ENCODE measurements at regions not wholly inside any gene's neighbourhood (a gene's known extent, or its start where the extent isn't known, plus 50 kb on each side); places are given as distances from the start of the nearest gene placed in this dataset.
A peak's percentile ranks its signal among the peaks of the same experiment; 100 is the strongest.
"Not testable (repeated sequence)": the region's sequence is repeated elsewhere in the genome, so short reads cannot be mapped to it uniquely, and the experiment has no call there.

DNA sequence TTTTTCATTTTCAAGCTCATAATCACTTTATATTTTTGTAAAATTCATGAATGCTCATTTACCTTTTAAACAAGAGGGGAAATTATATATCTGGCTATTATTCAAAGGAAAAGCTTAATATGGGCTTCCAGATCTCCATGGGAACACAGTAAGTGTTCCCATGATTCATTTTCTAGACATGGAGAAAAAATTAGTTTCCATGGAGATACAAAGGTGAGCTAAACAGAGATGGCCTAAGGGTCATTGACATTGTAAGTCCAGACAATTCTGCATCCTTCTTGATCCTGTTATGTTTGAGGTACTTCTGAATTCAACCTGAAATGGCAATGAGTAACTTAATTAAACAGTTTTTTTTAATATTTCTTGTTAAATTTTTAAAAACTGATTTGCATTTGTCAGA lies 341.4 kb upstream of the PRR16 start:
- no peaks in the 10 kb centered on the region for H3K4me1 Mint-ChIP-seq (ENCODE audit: low read depth)
- ChIA-PET CTCF (no interaction called here), POLR2A (no interaction called here)
- ATAC-seq (ENCODE audit: poor library complexity), result no peak
- no peaks in the 10 kb centered on the region for H3K27me3 Mint-ChIP-seq
- Histone ChIP-seq H3K4me1 (ENCODE audit: insufficient read depth, low read length) (no peaks in the 10 kb centered on the region), H3K4me3 (ENCODE audit: low read length) (no peak overlapping the region), H3K27me3 (ENCODE audit: control insufficient read depth in 1 of 2, insufficient read depth in 2 of 2, low read length in 2 of 2) (no peaks in the 10 kb centered on the region), H3K27ac (ENCODE audit: low read depth in 1 of 2, low read length in 2 of 2) (no peak overlapping the region), H3K36me3 (ENCODE audit: insufficient read depth, low read length) (no peaks in the 10 kb centered on the region), H3K9me3 (ENCODE audit: control insufficient read depth in 1 of 2, insufficient read depth in 1 of 2, low read length in 2 of 2) (peaks cover 0 to 3% of the 10 kb centered on the region in 2 experiments)
- H3K4me3 Mint-ChIP-seq, result no peak overlapping the region
- H3K36me3 Mint-ChIP-seq (ENCODE audit: low read depth), result no peaks in the 10 kb centered on the region
- no peak overlapping the region for H3K27ac Mint-ChIP-seq
- TF ChIP-seq, protein P1, sequence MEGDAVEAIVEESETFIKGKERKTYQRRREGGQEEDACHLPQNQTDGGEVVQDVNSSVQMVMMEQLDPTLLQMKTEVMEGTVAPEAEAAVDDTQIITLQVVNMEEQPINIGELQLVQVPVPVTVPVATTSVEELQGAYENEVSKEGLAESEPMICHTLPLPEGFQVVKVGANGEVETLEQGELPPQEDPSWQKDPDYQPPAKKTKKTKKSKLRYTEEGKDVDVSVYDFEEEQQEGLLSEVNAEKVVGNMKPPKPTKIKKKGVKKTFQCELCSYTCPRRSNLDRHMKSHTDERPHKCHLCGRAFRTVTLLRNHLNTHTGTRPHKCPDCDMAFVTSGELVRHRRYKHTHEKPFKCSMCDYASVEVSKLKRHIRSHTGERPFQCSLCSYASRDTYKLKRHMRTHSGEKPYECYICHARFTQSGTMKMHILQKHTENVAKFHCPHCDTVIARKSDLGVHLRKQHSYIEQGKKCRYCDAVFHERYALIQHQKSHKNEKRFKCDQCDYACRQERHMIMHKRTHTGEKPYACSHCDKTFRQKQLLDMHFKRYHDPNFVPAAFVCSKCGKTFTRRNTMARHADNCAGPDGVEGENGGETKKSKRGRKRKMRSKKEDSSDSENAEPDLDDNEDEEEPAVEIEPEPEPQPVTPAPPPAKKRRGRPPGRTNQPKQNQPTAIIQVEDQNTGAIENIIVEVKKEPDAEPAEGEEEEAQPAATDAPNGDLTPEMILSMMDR (IDR thresholded peaks at IDR 0.05), result no peak
- DNase-seq, result no peak
- intact Hi-C loops (cut with DNase I, micrococcal nuclease), result no loop called here
- H3K9me3 Mint-ChIP-seq, result peaks cover 9% of the 10 kb centered on the region

DNA sequence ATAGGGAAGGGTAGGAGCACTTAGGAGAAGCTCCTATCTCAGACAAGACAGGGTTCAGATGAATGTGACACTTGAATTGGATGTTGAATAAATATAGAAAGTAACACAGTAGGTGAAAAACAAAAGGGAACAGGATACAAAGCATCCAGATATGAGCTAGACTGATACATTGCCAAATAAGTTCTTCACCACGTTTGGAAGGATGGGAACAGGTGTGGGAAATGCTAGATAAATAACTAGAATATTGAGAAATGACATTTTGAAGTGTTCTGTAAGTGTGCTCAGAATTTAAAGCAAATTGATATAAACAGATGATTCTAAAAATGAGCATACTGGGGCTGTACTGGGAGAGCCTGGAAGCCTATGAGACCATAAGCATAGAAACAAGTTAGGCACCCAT lies 340.1 kb upstream of the PRR16 start:
- no peak for DNase-seq
- Mint-ChIP-seq H3K9me3 (peaks cover 9% of the 10 kb centered on the region), H3K27me3 (no peaks in the 10 kb centered on the region), H3K27ac (no peak overlapping the region), H3K36me3 (ENCODE audit: low read depth) (no peaks in the 10 kb centered on the region), H3K4me1 (ENCODE audit: low read depth) (no peaks in the 10 kb centered on the region), H3K4me3 (no peak overlapping the region)
- TF ChIP-seq, protein P1 (IDR thresholded peaks at IDR 0.05), result no peak
- ChIA-PET POLR2A (no interaction called here), CTCF (no interaction called here)
- no peak overlapping the region for H3K4me3 ChIP-seq (ENCODE audit: low read length)
- H3K36me3 ChIP-seq (ENCODE audit: insufficient read depth, low read length), result no peaks in the 10 kb centered on the region
- no peak for ATAC-seq (ENCODE audit: poor library complexity)
- no peaks in the 10 kb centered on the region for H3K4me1 ChIP-seq (ENCODE audit: insufficient read depth, low read length)
- no peak overlapping the region for H3K27ac ChIP-seq (ENCODE audit: low read depth in 1 of 2, low read length in 2 of 2)
- no peaks in the 10 kb centered on the region for H3K27me3 ChIP-seq (ENCODE audit: control insufficient read depth in 1 of 2, insufficient read depth in 2 of 2, low read length in 2 of 2)
- intact Hi-C loops (cut with DNase I, micrococcal nuclease), result no loop called here
- peaks cover 0 to 3% of the 10 kb centered on the region in 2 experiments for H3K9me3 ChIP-seq (ENCODE audit: control insufficient read depth in 1 of 2, insufficient read depth in 1 of 2, low read length in 2 of 2)

DNA sequence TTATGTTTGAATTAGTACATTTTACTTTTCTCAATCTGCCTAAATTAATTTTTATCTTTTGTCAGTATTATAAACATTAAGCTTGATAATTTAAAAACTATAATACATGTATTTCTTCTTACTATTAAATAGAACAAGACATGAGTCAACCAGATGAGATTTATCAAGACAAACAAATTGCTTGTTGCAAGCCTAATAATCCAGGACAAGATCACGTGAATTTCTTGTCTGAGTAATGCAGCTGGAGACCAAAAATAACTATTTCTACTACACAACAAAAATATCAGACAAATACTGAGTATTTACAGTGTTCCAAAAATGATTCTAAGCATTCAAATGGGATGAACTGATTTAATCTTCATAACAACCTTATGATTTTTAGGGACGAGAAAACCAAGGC lies 339.1 kb upstream of the PRR16 start:
- TF ChIP-seq, protein P1 (IDR thresholded peaks at IDR 0.05), result no peak
- ATAC-seq (ENCODE audit: poor library complexity), result no peak
- H3K36me3 Mint-ChIP-seq (ENCODE audit: low read depth), result no peaks in the 10 kb centered on the region
- POLR2A ChIA-PET, result no interaction called here
- H3K27me3 Mint-ChIP-seq, result no peaks in the 10 kb centered on the region
- no peaks in the 10 kb centered on the region for H3K4me1 Mint-ChIP-seq (ENCODE audit: low read depth)
- peaks cover 0 to 3% of the 10 kb centered on the region in 2 experiments for H3K9me3 ChIP-seq (ENCODE audit: control insufficient read depth in 1 of 2, insufficient read depth in 1 of 2, low read length in 2 of 2)
- H3K4me3 ChIP-seq (ENCODE audit: low read length), result no peak overlapping the region
- no peak overlapping the region for H3K27ac ChIP-seq (ENCODE audit: low read depth in 1 of 2, low read length in 2 of 2)
- no peaks in the 10 kb centered on the region for H3K27me3 ChIP-seq (ENCODE audit: control insufficient read depth in 1 of 2, insufficient read depth in 2 of 2, low read length in 2 of 2)
- H3K9me3 Mint-ChIP-seq, result peaks cover 9% of the 10 kb centered on the region
- H3K4me1 ChIP-seq (ENCODE audit: insufficient read depth, low read length), result no peaks in the 10 kb centered on the region
- no peak overlapping the region for H3K27ac Mint-ChIP-seq
- intact Hi-C loops (cut with DNase I, micrococcal nuclease), result no loop called here
- H3K4me3 Mint-ChIP-seq, result no peak overlapping the region
- DNase-seq, result no peak
- CTCF ChIA-PET, result no interaction called here
- H3K36me3 ChIP-seq (ENCODE audit: insufficient read depth, low read length), result no peaks in the 10 kb centered on the region

DNA sequence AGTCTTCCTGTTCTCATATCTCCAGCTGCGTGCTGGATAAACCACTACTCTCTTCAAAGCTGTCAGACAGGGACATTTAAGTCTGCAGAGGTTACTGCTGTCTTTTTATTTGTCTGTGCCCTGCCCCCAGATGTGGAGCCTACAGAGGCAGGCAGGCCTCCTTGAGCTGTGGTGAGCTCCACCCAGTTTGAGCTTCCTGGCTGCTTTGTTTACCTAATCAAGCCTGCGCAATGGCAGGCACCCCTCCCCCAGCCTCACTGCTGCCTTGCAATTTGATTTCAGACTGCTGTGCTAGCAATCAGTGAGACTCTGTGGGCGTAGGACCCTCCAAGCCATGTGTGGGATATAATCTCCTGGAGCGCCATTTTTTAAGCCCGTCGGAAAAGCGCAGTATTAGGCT lies 331.8 kb upstream of the PRR16 start:
- H3K27me3 Mint-ChIP-seq; H3K4me3 ChIP-seq (ENCODE audit: low read length); H3K27me3 ChIP-seq (ENCODE audit: control insufficient read depth in 1 of 2, insufficient read depth in 2 of 2, low read length in 2 of 2); H3K36me3 ChIP-seq (ENCODE audit: insufficient read depth, low read length); ATAC-seq (ENCODE audit: poor library complexity); H3K9me3 Mint-ChIP-seq; H3K36me3 Mint-ChIP-seq (ENCODE audit: low read depth); H3K4me1 ChIP-seq (ENCODE audit: insufficient read depth, low read length); H3K4me1 Mint-ChIP-seq (ENCODE audit: low read depth); POLR2A ChIA-PET; intact Hi-C loops (cut with DNase I, micrococcal nuclease); H3K27ac Mint-ChIP-seq; H3K4me3 Mint-ChIP-seq; H3K27ac ChIP-seq (ENCODE audit: low read depth in 1 of 2, low read length in 2 of 2); CTCF ChIA-PET; H3K9me3 ChIP-seq (ENCODE audit: control insufficient read depth in 1 of 2, insufficient read depth in 1 of 2, low read length in 2 of 2): not testable (repeated sequence)
- DNase-seq, result peak in 1 of 14 experiments; percentile 4

All from CD4-positive, alpha-beta T cell (primary cell).